COLO668 (cell line): ENCODE measurements at regions not wholly inside any gene's neighbourhood (a gene's known extent, or its start where the extent isn't known, plus 50 kb on each side); places are given as distances from the start of the nearest gene placed in this dataset.
"Not testable (repeated sequence)": the region's sequence is repeated elsewhere in the genome, so short reads cannot be mapped to it uniquely, and the experiment has no call there.

Experiments
- DNase-seq: peaks from one replicate; lab custom pipeline; 2025; ENCODE audit not compliant: unreplicated experiment; lab: John Stamatoyannopoulos, UW

DNA sequence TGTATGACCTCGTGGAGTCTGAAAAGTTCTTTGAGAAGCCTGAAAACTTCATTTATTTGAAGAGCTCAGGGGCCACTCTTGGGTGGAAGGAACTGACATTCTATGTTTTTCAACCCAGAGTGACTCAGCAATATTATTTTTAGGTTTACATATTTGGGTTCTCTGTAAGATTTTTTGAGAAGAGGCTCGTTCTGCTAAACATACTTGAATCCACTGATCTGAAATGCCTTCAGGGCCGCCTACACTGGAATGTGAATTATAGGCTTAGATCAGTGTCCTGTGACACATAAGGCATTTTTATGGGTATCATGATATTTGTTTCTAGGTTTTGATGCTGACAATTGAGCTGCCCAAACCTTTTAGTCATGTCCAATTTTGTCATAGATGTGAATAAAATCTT is 86.2 kb downstream of the PSAT1 start:
- no peak for DNase-seq

DNA sequence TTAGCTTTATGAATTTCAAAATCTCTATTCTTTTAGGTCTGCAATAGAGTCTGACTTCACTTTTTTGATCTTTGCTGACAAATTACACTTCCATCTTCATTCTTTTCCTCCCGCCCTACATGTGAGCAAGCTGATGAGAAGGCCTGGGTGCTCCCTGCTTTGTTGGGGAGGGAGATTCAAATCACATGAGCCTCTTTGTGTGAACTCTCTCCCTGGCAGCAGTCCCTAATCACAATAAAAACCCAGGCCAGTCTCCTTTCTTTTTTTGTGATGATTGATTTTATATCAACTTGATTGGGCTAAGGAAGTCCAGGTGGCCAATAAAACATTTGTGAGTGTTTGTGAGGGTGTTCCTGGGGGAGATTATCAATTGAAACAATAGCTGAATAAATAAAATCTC is 89.4 kb downstream of the PSAT1 start:
- no peak for DNase-seq

DNA sequence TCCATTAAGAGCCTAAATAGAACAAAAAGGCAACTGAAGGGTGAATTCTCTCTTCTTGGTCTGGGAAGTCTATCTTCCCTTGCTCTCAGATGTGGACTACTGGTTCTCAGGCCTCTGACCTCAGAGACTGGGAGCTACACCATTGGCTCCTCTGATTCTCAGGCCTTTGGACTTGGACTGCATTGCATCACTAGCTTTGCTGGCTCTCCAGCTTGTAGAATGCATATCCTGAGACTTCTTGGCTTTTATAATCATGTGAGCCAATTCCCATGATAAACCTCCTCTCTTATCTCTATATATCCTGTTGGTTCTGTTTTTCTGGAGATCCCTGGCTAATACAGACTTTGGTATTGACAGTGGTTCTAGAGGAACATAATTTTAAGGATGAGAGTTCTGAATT is 89.8 kb downstream of the PSAT1 start:
- DNase-seq: no peak

DNA sequence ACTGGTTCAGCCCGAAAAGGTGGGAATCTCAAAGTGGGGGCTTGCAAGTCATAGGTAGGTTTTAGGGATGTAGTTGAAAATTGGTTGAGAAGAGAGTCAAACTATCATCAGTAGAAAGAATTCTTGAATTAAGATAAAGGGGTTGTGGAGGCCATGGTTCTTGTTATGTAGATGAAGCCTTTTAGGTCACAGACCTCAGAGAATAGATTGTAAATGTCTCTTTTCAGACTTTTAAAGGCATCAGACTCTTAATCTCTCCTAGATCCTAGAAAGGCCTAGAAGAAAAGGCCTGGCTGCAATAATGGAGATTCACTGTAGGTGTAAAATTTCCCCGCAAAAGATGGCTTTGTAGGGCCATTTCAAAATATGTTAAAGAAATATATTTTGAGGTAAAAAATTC is 96.4 kb downstream of the PSAT1 start:
- DNase-seq: no peak

DNA sequence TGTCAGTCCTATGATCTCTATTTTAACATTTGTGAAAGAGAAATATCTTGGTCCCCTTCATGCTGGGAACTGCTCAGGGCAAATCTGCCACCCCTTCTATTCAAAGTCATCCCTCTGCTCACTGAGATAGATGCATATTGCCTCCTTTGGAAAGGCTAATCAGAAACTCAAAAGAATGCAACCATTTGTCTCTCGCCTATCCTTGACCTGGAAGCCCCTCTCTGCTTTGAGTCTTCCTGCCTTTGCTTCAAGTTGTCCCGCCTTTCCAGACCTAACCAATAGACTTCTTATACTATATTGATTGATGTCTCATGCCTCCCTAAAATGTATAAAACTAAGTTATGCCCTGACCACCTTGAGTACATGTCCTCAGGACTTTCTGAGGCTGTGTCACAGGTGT is 97.0 kb downstream of the PSAT1 start:
- no peak for DNase-seq

DNA sequence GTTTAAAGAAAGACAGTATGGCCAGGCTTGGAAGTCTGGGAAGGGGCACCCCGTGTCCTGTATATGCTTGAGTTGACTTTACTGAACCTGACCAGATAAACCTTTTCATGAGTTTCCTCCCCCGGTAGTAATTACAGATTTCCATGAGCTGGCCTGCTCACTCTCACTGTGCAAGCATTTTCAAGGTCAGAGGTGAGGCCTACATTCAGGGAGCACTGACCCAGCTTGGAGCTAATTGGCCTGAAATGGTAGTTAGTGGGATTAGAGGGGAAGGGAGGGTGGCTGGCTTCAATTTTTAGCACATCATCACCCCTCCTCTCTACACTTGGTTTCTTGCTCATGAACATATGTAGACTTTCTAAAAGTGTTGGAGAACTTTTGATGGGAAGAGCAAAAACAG is 99.2 kb downstream of the PSAT1 start:
- DNase-seq: no peak

DNA sequence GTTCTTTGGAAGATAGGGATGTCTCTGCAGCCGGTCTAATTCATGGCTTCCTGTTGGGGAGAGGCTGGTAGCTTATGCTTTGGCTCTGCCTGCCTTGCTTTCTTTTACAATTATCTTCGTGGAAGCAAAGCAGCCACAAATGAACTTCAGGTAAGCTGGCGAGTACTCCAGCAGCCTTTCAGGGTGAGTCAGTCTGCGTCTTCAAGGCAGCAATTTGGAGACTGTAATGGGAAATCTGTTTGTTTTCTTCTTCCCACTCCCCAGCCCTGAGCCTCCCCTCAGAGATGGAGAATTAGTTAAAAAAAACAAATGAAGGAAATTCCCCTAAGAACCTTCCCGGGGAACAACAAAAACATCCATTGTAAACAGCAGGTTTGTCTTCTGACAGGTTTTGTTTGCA is 100.1 kb downstream of the PSAT1 start:
- no peak for DNase-seq

DNA sequence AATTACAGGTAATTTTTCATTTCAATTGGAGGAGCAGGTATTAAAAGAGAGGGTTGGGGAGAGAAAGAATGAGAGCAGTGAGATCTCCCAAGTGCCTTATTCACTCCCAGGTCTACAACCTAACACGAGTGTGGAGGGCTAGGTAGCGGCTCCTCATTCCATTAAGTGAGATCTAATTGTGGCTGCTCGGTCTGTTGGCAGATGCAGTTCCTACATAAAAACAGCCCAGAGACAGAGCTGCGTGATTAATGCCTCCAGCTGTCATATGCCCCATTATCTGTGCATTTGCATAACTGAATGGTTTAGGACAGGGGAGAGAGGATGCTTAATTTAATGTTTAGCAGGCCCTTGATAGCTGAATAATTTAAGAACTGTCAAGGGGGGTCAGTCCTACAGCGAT is 100.5 kb downstream of the PSAT1 start:
- no peak for DNase-seq

DNA sequence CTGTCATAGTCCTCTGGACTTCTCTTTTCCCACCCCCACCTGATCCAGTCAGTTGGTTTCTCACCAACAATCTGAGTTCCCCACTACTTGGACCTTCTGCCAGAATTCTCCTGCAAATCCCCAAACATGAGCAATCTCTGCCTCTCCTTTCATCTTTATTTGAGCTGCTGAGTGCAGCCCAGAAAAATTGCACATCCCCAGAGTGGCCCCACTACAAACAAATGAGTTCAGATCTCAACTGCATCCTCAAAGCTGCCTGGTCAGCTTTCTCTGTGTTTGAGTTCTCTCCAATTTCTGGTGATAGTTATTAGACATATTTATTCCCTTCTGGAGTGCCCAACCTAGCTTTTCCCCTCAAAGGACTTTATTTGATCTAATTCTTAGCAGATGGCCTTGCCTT is 102.2 kb downstream of the PSAT1 start:
- DNase-seq: no peak

DNA sequence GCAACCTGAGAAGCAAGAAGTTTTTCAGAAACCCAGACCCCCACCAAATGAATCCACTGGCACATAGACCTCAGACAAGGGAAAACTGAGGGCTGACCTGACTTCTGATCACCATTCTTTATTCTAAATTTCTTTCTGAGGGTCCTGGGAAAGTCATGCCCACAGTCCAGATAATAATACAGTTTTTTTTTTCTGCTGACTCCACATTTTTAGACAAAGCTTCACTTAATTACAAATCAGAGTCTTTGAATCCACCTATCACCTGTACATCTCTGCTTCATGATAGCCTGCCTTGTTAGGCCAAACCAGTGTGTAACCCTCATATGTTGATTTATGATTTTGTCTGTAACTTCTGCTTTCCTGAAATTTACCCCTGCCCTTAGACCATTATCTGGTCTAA is 103.6 kb downstream of the PSAT1 start:
- no peak for DNase-seq

DNA sequence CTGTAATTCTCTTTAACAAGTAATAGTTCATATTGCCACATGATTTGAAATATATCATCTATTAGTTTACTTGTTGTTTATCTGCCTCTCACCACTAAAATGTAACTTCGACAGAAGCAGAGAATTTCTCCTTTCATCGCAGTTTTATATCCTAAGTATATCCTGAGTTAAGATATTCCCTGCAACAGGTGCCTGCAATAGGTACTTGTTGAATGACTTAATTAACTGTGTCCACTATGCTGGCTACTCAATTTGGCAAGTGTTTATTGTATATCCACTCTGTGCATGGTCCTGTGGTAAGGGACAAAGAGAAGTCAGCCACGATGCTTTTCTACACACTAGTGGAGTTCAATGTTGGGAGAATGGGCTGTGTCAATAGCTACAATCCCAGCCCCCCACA is 108.5 kb downstream of the PSAT1 start:
- no peak for DNase-seq

DNA sequence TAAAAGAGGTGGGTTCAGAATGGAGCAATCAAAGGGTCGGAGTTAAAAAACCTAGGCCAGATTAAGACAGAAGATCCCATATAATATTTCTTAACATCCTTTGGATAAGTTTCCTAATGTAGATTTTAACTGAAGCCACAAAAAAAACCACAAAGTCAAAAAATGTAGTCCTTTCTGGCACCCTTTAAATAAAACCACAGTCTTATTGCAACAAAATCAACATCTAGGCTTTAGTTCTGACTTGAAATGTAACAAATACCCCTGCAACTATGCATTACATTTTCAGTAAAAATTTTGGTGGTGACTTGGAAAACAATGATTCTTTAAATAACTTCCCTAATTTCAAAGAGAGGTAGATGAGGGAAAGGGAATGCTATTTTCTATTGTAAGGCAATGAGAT is 109.2 kb downstream of the PSAT1 start:
- no peak for DNase-seq

DNA sequence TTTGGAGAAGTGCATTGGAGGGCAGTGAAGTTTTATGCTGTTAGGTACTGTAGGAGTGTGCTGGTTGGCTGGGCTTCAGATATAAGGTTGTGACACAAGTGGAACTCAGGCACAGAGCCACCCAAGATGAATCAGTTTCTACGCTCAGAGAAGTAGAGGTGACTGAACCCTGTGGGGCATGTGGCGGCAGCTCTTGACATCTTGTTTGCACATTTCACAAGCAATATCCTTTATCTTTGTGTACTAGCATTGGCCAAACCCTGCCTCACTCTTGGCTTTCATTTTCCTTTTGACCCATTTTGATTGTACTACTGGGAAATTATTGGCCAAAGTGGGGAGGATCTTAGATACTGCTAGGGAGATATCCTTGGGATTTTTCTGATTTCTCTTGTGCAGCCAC is 110.0 kb downstream of the PSAT1 start:
- no peak for DNase-seq

DNA sequence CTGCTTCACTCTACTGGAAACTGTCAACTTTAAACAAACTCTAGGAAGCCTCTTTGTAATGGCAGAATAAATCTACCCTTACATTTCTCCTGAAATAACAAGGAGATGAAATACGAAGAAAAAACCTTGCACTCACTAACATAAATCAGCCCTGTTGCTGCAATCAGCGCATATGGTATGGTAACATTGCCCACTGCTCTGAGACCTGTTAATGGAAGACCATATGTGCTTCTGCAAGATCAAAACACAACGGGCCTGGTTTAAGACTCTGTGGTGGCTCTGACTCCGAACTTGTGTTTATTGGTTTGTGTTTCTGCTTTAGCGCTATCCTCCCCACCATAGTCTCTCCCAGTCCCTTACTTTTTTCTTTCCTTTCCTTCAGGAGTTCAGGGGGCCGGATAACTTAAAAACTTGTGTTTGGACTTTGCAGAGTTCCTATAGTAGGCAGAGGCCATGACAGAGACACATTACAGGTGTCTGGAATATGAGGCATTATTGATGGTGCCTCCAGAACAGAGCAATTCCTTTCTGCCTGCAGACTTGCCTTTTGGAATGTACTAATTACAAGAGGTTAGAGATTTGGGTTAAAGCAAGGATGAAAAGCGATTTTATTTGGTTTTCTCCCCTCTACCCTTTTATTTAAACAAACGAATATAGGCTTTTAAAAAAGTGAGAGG is 110.8 kb downstream of the PSAT1 start:
- no peak for DNase-seq

DNA sequence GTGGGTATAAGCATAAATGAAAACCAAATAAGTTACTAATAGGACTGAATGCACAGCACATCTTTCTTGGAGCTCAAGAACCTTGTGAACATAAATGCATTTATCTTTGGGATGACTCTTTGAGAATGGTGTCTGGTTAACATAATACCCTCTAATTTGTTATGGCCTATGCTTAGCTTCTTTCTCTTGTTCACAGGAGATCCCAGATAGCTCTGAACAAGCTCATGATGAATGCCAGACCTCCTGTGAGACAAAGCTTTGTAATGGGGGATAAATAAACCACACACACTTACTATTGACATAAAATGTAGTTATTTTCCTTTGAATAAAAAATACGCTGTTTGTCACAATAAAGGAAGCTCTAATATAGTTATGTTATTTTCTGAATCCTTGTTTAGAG is 111.5 kb downstream of the PSAT1 start:
- DNase-seq: no peak

DNA sequence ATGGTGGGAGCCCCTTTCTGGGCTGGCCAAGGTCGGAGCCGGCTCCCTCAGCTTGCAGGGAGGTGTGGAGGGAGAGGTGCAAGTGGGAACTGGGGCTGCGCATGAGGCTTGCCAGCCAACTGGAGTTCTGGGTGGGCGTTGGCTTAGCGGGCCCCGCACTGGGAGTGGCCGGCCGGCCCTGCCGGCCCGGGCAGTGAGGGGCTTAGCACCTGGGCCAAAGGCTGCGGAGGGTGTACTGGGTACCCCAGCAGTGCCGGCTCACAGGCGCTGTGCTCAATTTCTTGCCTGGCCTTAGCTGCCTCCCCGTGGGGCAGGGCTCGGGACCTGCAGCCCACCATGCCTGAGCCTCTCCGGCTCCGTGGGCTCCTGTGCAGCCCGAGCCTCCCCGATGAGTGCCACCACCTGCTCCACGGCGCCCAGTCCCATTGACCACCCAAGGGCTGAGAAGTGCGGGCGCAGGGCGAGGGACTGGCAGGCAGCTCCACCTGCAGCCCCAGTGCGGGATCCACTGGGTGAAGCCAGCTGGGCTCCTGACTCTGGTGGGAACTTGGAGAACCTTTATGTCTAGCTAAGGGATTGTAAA is 113.1 kb downstream of the PSAT1 start:
- not testable (repeated sequence) for DNase-seq

DNA sequence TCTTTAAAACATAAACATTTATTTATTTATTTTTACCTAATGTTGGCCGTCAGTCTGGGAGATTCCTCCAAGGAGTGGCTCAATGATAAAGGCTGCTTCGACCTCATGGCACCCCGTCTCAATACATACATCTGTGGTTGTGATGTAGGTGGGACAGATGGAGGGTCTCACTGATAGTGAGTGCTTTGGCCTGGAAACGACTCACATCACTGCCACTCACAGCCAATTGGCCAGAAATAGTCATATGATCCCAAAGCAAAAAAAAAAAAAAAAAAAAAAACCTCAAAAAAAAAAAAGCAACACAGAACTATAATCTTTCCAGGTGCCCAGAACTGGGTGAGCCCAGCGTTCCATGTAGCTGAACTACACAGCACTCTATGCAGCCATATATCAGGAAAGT is 125.4 kb downstream of the PSAT1 start:
- no peak for DNase-seq

DNA sequence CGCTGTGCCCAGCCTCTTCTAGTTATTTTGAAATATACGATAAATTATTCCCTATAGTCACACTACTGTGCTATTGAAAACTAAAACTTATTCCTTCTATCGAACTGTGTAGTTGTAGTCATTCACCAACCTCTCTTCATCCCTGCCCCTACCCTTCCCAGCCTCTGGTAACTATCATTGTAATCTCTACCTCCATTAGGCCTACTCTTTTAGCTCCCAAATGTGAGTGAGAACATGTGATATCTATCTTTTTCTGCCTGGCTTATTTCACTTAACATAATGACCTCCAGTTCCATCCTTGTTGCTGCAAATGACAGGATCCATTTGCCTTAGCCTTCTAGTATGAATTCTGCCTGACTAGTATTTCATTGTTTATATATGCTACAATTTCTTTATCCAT is 127.4 kb downstream of the PSAT1 start:
- DNase-seq: no peak

DNA sequence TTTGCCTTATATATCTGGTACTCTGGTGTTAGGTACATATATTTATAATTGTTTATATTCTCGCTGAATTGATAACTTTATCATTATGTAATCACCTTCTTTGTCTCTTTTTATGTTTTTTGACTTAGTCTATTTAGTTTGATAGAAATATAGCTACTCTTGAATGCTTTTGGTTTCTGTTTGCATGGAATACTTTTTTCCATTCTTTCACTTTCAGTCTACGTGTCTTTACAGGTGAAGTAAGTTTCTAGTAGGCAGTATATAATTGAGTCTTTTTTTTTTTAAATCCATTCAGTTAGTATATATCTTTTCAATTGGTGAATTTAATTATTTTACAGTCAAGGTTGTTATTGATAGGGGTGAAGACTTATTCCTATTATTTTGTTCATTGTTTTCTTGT is 131.7 kb downstream of the PSAT1 start:
- DNase-seq: no peak

DNA sequence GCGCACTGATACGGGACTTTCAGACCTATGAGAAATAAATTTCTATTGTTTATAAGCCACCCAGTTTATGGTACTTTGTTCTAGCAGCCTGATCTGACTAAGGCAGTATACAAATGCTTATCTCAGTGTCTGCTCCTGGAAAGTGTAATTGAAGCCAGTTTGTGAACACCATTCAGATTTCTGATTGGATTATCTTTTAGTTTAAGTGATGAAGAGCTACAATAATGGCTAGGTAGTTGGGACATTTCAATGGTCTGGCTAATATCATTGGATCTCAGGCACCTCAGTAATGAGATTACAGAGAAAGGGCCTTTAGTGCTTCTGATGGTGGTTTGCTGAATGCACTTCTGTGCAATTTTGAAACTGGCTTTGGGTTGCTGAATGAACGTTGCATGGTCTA is 133.5 kb downstream of the PSAT1 start:
- DNase-seq: no peak

DNA sequence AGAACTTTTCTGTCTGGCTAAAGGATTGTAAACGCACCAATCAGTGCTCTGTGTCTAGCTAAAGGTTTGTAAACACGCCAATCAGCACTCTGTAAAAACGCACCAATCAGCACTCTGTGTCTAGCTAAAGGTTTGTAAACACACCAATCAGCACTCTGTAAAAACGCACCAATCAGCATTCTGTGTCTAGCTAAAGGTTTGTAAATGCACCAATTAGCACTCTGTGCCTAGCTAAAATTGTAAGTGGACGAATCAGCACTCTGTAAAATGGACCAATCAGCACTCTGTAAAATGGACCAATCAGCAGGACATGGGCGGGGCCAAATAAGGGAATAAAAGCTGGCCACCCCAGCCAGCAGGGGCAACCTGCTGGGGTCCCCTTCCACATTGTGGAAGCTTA is 134.1 kb downstream of the PSAT1 start:
- not testable (repeated sequence) for DNase-seq

DNA sequence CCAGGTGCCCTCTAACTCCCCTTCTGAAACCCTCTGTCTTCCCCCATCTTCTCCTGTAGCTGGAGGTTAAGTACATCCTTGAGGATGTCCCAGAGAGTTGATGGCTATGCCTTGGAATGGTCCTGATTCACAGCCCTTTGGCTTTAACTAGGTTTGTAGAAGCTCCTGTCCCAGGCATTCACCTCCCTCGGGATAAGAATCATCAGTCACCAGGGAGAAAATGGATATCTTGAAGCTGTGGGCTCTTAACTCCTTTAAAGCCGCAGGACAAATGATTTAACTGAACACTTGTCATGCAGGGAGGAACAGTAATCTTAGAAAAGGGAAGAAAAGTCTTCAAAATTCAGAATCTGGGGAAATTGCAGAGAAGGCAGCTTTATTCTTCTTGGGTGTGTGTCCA is 139.9 kb downstream of the PSAT1 start:
- DNase-seq: no peak

DNA sequence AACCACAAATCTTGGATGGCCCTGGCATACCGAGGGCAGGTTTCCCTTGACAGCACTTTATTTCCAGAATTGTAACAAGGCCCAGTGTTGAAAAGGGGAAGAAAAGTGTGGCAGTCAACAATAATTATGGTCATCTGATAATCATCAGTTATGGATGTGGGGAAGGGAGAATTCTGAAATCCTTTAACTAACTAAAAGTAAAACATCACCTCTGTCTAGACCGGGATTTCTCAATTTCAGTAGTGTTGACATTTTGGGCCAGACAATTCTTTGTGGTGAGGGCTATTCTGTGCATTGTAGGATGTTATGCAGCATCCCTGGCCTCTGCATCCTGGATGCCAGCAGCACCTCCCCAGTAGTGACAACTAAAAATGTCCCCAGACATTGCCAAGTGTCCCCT is 140.4 kb downstream of the PSAT1 start:
- no peak for DNase-seq
